Endothelial cell of umbilical vein (primary cell): ENCODE measurements at regions not wholly inside any gene's neighbourhood (a gene's known extent, or its start where the extent isn't known, plus 50 kb on each side); places are given as distances from the start of the nearest gene placed in this dataset.

Experiments used
- BruUV-seq: library from RNA; stranded (reverse); fragments of 400-500 nt; replicated peaks from 2 replicates; lab custom pipeline; 2021; lab: Mats Ljungman, UMichigan
- CTCF ChIA-PET: fragments of 300-600, 350-600 bp; sonication (Branson Sonifier 250); formaldehyde crosslinking; loops from one replicate; lab custom pipeline; 2021; ENCODE audit warnings: antibody characterized with exemption, inconsistent platforms; lab: Charles Lee
- POLR2A ChIA-PET: fragments of 300-600, 350-600 bp; sonication (Branson Sonifier 250); formaldehyde crosslinking; loops from one replicate; lab custom pipeline; 2021; ENCODE audit warnings: antibody characterized with exemption, inconsistent platforms; lab: Charles Lee
- DNase-seq: peaks from one replicate; pipeline ENCODE4 v3.0.0-alpha.2; 2011; ENCODE audit warnings: low read depth, low spot score
- FAIRE-seq: peaks from 2 replicates; lab custom pipeline; 2011; peaks lifted over from hg19 to GRCh38; lab: Jason Lieb, UNC
- H2AFZ ChIP-seq: 2 replicates; pipeline ENCODE4 v1.6.0; 2012; ENCODE audit warnings: low read depth, low read length, control low read depth, inconsistent platforms
- H3K27ac ChIP-seq: 2 replicates; pipeline ENCODE4 v1.5.1; 2011; ENCODE audit warnings: low read depth, mild to moderate bottlenecking, control low read depth, low read length, moderate library complexity; ENCODE audit not compliant: insufficient read depth
- H3K27me3 ChIP-seq, 2 experiments: 2 replicates each; pipeline versions ENCODE4 v1.6.0 to v1.6.1; 2011; ENCODE audit warnings: low read length in 2 of 2, mixed read lengths in 1 of 2; ENCODE audit not compliant: control insufficient read depth in 2 of 2, insufficient read depth in 2 of 2
- H3K36me3 ChIP-seq, 2 experiments: 2 replicates in 1 of 2; 3 replicates in 1 of 2; pipeline ENCODE4 v1.5.1; 2011; ENCODE audit warnings: low read length in 2 of 2, mild to moderate bottlenecking in 1 of 2, moderate library complexity in 1 of 2; ENCODE audit not compliant: control insufficient read depth in 2 of 2, insufficient read depth in 2 of 2; ENCODE audit errors: extremely low read depth in 1 of 2
- H3K4me1 ChIP-seq: 3 replicates; pipeline ENCODE4 v1.5.1; 2011; ENCODE audit warnings: mild to moderate bottlenecking, low read length; ENCODE audit not compliant: control insufficient read depth, insufficient read depth; ENCODE audit errors: extremely low read depth
- H3K4me2 ChIP-seq: 2 replicates; pipeline ENCODE4 v1.6.1; 2011; ENCODE audit warnings: low read length, control low read depth, mixed read lengths; ENCODE audit not compliant: insufficient read depth
- H3K4me3 ChIP-seq, 3 experiments: fragments of 200-600 bp in 1 of 3; sonication (generic), shearing (Covaris generic) in 1 of 3; replicated peaks in 1 of 3; 2 replicates each; pipeline ENCODE4 v1.5.1; 2011 to 2016; ENCODE audit warnings: control low read depth in 3 of 3, low read length in 3 of 3, mild to moderate bottlenecking in 2 of 3, inconsistent platforms in 1 of 3, low read depth in 1 of 3, moderate library complexity in 1 of 3; ENCODE audit not compliant: insufficient read depth in 1 of 3
- H3K79me2 ChIP-seq: 2 replicates; pipeline ENCODE4 v1.6.0; 2012; ENCODE audit warnings: low read length, inconsistent platforms; ENCODE audit not compliant: control insufficient read depth, insufficient read depth
- H3K9ac ChIP-seq: replicated peaks from 2 replicates; pipeline ENCODE3; 2011; ENCODE audit warnings: low read length, control low read depth; ENCODE audit not compliant: insufficient read depth; ENCODE audit errors: extremely low read depth
- H3K9me1 ChIP-seq: replicated peaks from 3 replicates; pipeline ENCODE4 v1.6.0; 2011; ENCODE audit warnings: mild to moderate bottlenecking, low read length; ENCODE audit not compliant: control insufficient read depth, insufficient read depth; ENCODE audit errors: extremely low read depth
- H3K9me3 ChIP-seq: replicated peaks from 2 replicates; pipeline ENCODE4 v1.5.1; 2012; ENCODE audit warnings: low read length, inconsistent platforms; ENCODE audit not compliant: control insufficient read depth, insufficient read depth
- H4K20me1 ChIP-seq: replicated peaks from 2 replicates; pipeline ENCODE3; 2011; ENCODE audit warnings: mild to moderate bottlenecking, low read length; ENCODE audit not compliant: control insufficient read depth, insufficient read depth; ENCODE audit errors: extremely low read depth
- EZH2 ChIP-seq: IDR thresholded peaks from 2 replicates; pipeline ENCODE4 v1.6.1; 2012; ENCODE audit warnings: borderline replicate concordance, low read depth, mild to moderate bottlenecking, moderate library complexity, low read length, inconsistent platforms; ENCODE audit not compliant: severe bottlenecking
- FOS ChIP-seq: IDR thresholded peaks from 2 replicates; pipeline ENCODE4 v1.6.1; 2011; ENCODE audit warnings: mild to moderate bottlenecking, low read length, moderate library complexity, borderline replicate concordance; ENCODE audit not compliant: insufficient read depth
- GATA2 ChIP-seq: IDR thresholded peaks from 2 replicates; pipeline ENCODE4 v1.7.0; 2011; ENCODE audit warnings: low read depth, mild to moderate bottlenecking, moderate library complexity, mixed read lengths, low read length; ENCODE audit not compliant: insufficient read length, insufficient read depth
- JUN ChIP-seq: IDR thresholded peaks from 2 replicates; pipeline ENCODE4 v1.6.1; 2011; ENCODE audit warnings: borderline replicate concordance, low read depth; ENCODE audit not compliant: insufficient read length, insufficient read depth
- MYC ChIP-seq: IDR thresholded peaks from one replicate; pipeline ENCODE4 v1.6.1; 2011; ENCODE audit warnings: mild to moderate bottlenecking, low read depth, low read length
- POLR2A ChIP-seq: IDR thresholded peaks from 2 replicates; pipeline ENCODE4 v1.6.1; 2012; ENCODE audit warnings: low read depth, mild to moderate bottlenecking, control low read depth, low read length
- POLR2AphosphoS5 ChIP-seq: IDR thresholded peaks from 2 replicates; pipeline ENCODE4 v1.6.1; 2012; ENCODE audit warnings: low read depth, mild to moderate bottlenecking, control low read depth, low read length, moderate library complexity; ENCODE audit not compliant: insufficient read depth
- dilution Hi-C: fragments of 300-500 bp; cut with MboI; formaldehyde crosslinking; loops from one replicate; pipeline ENCODE4 v1.15.0; 2019; ENCODE audit warnings: low sequenced_read_pairs; ENCODE audit not compliant: extremely low pct_ligation_motif_present
- intact Hi-C: fragments of 100-400 bp; cut with micrococcal nuclease; formaldehyde crosslinking; loops from one replicate; pipeline ENCODE4 v1.10.0; 2022
- TF ChIP-seq, protein P1 (sequence below): IDR thresholded peaks from 2 replicates; pipeline ENCODE4 v1.6.1; 2011; ENCODE audit not compliant: insufficient read depth, insufficient read length
- TF ChIP-seq, protein P2 (sequence below), 2 donors: IDR thresholded peaks; 1 replicate in 1 of 2; 2 replicates in 1 of 2; pipeline ENCODE4 v1.5.1; 2011; ENCODE audit warnings: low read length in 2 of 2, mild to moderate bottlenecking in 2 of 2, moderate library complexity in 2 of 2, control low read depth in 1 of 2, inconsistent platforms in 1 of 2, low read depth in 1 of 2; ENCODE audit not compliant: insufficient read depth in 1 of 2; ENCODE audit errors: extremely low read depth in 1 of 2

DNA sequence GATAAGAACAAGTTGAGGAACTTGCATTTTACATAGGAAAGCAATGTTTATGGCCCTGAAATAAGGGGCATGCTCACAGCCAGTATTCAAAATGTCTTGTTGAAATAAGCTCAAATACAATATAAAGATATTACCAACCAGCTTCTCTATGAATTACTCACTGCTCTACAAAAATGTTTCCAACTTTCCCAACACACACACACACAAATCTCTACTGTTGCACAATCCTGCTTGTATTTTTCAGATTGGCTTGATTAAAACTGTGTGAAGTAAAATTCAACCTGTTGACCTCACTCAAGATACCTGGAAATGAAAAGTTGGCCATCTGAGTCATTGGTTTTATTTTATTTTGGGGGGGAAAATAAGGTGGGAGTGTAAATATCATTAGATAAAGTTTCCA, 128.6 kb downstream of the CHIC2 start:
- Histone ChIP-seq H3K4me2 (no peak overlapping the region), H4K20me1 (no peaks in the 10 kb centered on the region), H3K9ac (no peak overlapping the region), H3K4me3 (no peak overlapping the region), H3K36me3 (no peaks in the 10 kb centered on the region), H3K27ac (no peak overlapping the region), H3K9me3 (no peaks in the 10 kb centered on the region), H3K27me3 (no peaks in the 10 kb centered on the region), H3K9me1 (no peaks in the 10 kb centered on the region), H2AFZ (no peak overlapping the region), H3K79me2 (no peaks in the 10 kb centered on the region), H3K4me1 (peaks cover 4% of the 10 kb centered on the region)
- FAIRE-seq (no peak), DNase-seq (no peak)
- TF ChIP-seq POLR2AphosphoS5, result no peak
- TF ChIP-seq GATA2, result no peak
- TF ChIP-seq FOS, result no peak
- no peak for TF ChIP-seq MYC
- TF ChIP-seq JUN, result no peak
- no TSS peak for BruUV-seq
- intact Hi-C loops (no loop called here), dilution Hi-C loops (loop anchor here (25.0 kb wide), 1 partner anchor 277 kb away; no protein-coding TSS in a partner anchor)
- ChIA-PET CTCF (interaction anchor here (1.0 to 1.7 kb wide), 2 partner anchors 26 to 282 kb away, joined by 3 read pairs; no protein-coding TSS in a partner anchor), POLR2A (no interaction called here)

DNA sequence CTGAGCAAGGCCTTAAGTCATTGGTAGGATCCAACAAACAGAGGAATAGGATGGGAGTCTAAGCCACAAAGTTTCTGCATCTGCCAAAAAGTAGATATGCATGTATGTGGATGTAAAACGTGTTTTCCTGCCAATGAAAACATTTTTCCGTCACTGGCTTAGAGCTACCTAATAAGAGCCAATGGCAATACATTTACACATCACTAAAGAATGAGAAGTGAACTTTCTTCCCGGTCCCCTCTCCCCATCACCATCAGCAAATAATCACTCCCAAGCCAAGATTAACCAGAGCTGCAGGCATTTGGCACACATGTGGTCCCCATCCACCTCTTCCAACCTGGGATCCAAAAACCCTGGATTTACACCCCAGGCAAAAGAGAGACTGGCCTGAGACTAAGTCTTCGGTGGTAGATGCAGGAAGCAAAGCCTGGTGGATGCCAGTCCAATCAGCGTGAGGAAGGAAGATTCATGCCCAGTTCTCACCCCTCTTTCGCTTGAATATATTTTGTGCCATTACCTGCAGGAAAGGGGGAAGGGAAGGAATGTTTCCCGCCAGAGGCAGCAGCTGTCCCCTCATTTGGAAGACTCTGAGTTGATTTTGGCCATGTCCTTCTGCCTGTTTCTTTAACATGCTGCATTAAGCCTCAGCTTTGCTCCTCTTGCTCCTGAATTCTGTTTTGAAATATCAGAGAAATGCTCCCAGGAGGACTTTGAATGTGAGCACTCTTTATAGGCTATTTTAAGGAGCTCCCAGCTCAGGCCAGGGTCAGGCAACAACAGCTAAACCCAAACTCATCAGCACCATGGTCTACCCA, 131.4 kb downstream of the CHIC2 start:
- no peak overlapping the region for H3K4me3 ChIP-seq
- TF ChIP-seq, protein P1, sequence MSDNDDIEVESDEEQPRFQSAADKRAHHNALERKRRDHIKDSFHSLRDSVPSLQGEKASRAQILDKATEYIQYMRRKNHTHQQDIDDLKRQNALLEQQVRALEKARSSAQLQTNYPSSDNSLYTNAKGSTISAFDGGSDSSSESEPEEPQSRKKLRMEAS, result no peak
- TF ChIP-seq MYC (no peak), FOS (no peak), POLR2AphosphoS5 (no peak), POLR2A (no peak), GATA2 (no peak), EZH2 (no peak), JUN (no peak)
- TF ChIP-seq, protein P2, sequence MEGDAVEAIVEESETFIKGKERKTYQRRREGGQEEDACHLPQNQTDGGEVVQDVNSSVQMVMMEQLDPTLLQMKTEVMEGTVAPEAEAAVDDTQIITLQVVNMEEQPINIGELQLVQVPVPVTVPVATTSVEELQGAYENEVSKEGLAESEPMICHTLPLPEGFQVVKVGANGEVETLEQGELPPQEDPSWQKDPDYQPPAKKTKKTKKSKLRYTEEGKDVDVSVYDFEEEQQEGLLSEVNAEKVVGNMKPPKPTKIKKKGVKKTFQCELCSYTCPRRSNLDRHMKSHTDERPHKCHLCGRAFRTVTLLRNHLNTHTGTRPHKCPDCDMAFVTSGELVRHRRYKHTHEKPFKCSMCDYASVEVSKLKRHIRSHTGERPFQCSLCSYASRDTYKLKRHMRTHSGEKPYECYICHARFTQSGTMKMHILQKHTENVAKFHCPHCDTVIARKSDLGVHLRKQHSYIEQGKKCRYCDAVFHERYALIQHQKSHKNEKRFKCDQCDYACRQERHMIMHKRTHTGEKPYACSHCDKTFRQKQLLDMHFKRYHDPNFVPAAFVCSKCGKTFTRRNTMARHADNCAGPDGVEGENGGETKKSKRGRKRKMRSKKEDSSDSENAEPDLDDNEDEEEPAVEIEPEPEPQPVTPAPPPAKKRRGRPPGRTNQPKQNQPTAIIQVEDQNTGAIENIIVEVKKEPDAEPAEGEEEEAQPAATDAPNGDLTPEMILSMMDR (IDR thresholded peaks at IDR 0.05; ENCODE audit: extremely low read depth in 1 of 2, insufficient read depth in 1 of 2, low read depth in 1 of 2, low read length in 2 of 2), result no peak
- H3K27me3 ChIP-seq, result no peaks in the 10 kb centered on the region
- no peaks in the 10 kb centered on the region for H3K9me1 ChIP-seq
- DNase-seq (peak; percentile 54), FAIRE-seq (peak; percentile 58)
- ChIA-PET CTCF (interaction anchor here (0.6 to 6.8 kb wide), 7 partner anchors 11 to 300 kb away, joined by 3 to 162 read pairs (median 3); no protein-coding TSS in a partner anchor), POLR2A (no interaction called here)
- H3K4me1 ChIP-seq, result peaks cover 4% of the 10 kb centered on the region
- no peaks in the 10 kb centered on the region for H3K9me3 ChIP-seq
- H4K20me1 ChIP-seq, result no peaks in the 10 kb centered on the region
- no TSS peak for BruUV-seq
- intact Hi-C loops, result no loop called here
- dilution Hi-C loops, result loop anchor here (25.0 kb wide), 1 partner anchor 279 kb away; no protein-coding TSS in a partner anchor
- H2AFZ ChIP-seq, result peak overlapping the region; percentile 13
- no peak overlapping the region for H3K9ac ChIP-seq
- H3K4me2 ChIP-seq, result no peak overlapping the region
- no peak overlapping the region for H3K27ac ChIP-seq
- no peaks in the 10 kb centered on the region for H3K36me3 ChIP-seq
- no peaks in the 10 kb centered on the region for H3K79me2 ChIP-seq
